HEK293 (cell line): ENCODE measurements at regions not wholly inside any gene's neighbourhood (a gene's known extent, or its start where the extent isn't known, plus 50 kb on each side); places are given as distances from the start of the nearest gene placed in this dataset.

Experiments used
- KLF16 ChIP-seq: fragments of 450-650 bp; formaldehyde crosslinking; IDR thresholded peaks from 2 replicates; pipeline ENCODE4 v1.5.1; 2017; ENCODE audit warnings: missing biosample characterization, missing genetic modification characterization
- KLF8 ChIP-seq: fragments of 450-650 bp; formaldehyde crosslinking; IDR thresholded peaks from 2 replicates; pipeline ENCODE4 v1.5.1; 2016; ENCODE audit warnings: missing biosample characterization, missing genetic modification characterization
- SCRT2 ChIP-seq: fragments of 450-650 bp; formaldehyde crosslinking; IDR thresholded peaks from 2 replicates; pipeline ENCODE4 v1.5.1; 2016; ENCODE audit warnings: missing biosample characterization, missing genetic modification characterization
- TRIM28 ChIP-seq: IDR thresholded peaks from 2 replicates; pipeline ENCODE4 v1.6.1; 2011; ENCODE audit warnings: low read length, control low read depth, borderline replicate concordance
- ZBTB7A ChIP-seq: fragments of 450-650 bp; formaldehyde crosslinking; IDR thresholded peaks from 2 replicates; pipeline ENCODE4 v1.5.1; 2016; ENCODE audit warnings: low read depth, missing biosample characterization, missing genetic modification characterization
- ZBTB8A ChIP-seq: fragments of 450-650 bp; formaldehyde crosslinking; IDR thresholded peaks from 2 replicates; pipeline ENCODE4 v1.5.1; 2016; ENCODE audit warnings: missing biosample characterization, missing genetic modification characterization
- ZFP69B ChIP-seq: fragments of 450-650 bp; formaldehyde crosslinking; IDR thresholded peaks from 2 replicates; pipeline ENCODE4 v1.5.1; 2016; ENCODE audit warnings: missing biosample characterization, missing genetic modification characterization
- ZNF132 ChIP-seq: fragments of 450-650 bp; formaldehyde crosslinking; IDR thresholded peaks from 2 replicates; pipeline ENCODE4 v1.5.1; 2017; ENCODE audit warnings: missing biosample characterization, missing genetic modification characterization, borderline replicate concordance
- ZNF239 ChIP-seq: fragments of 450-650 bp; formaldehyde crosslinking; IDR thresholded peaks from 2 replicates; pipeline ENCODE4 v1.5.1; 2016; ENCODE audit warnings: missing biosample characterization, missing genetic modification characterization
- ZNF24 ChIP-seq: fragments of 450-650 bp; formaldehyde crosslinking; IDR thresholded peaks from 2 replicates; pipeline ENCODE4 v1.5.1; 2016; ENCODE audit warnings: missing biosample characterization, missing genetic modification characterization
- ZNF596 ChIP-seq: fragments of 450-650 bp; IDR thresholded peaks from 2 replicates; pipeline ENCODE4 v1.5.0; 2018; ENCODE audit warnings: missing biosample characterization, mild to moderate bottlenecking, missing genetic modification characterization, moderate library complexity
- ZNF623 ChIP-seq: fragments of 450-650 bp; formaldehyde crosslinking; IDR thresholded peaks from 2 replicates; pipeline ENCODE4 v1.5.1; 2016; ENCODE audit warnings: missing biosample characterization, missing genetic modification characterization
- ZNF658 ChIP-seq: fragments of 450-650 bp; formaldehyde crosslinking; IDR thresholded peaks from 2 replicates; pipeline ENCODE4; 2016; ENCODE audit warnings: missing biosample characterization, missing genetic modification characterization
- ZNF660 ChIP-seq: fragments of 450-650 bp; IDR thresholded peaks from 2 replicates; pipeline ENCODE4 v1.5.1; 2018; ENCODE audit warnings: missing biosample characterization, mild to moderate bottlenecking, missing genetic modification characterization
- ZNF670 ChIP-seq: fragments of 450-650 bp; formaldehyde crosslinking; IDR thresholded peaks from 2 replicates; pipeline ENCODE4 v1.5.1; 2016; ENCODE audit warnings: missing biosample characterization, missing genetic modification characterization, low read depth
- ZNF701 ChIP-seq: fragments of 450-650 bp; formaldehyde crosslinking; IDR thresholded peaks from 2 replicates; pipeline ENCODE4 v1.5.1; 2016; ENCODE audit warnings: missing biosample characterization, missing genetic modification characterization
- ZNF707 ChIP-seq: fragments of 450-650 bp; formaldehyde crosslinking; IDR thresholded peaks from 2 replicates; pipeline ENCODE4 v1.5.1; 2016; ENCODE audit warnings: missing biosample characterization, missing genetic modification characterization
- TF ChIP-seq, protein P1 (sequence below): fragments of 450-650 bp; formaldehyde crosslinking; IDR thresholded peaks from 2 replicates; pipeline ENCODE4 v1.5.1; 2017; ENCODE audit warnings: missing biosample characterization, missing genetic modification characterization
- TF ChIP-seq, protein P2 (sequence below): fragments of 450-650 bp; formaldehyde crosslinking; IDR thresholded peaks from 2 replicates; pipeline ENCODE4 v1.5.1; 2016; ENCODE audit warnings: missing biosample characterization, missing genetic modification characterization
- TF ChIP-seq, protein P3 (sequence below): fragments of 450-650 bp; formaldehyde crosslinking; IDR thresholded peaks from 2 replicates; pipeline ENCODE4 v1.5.1; 2016; ENCODE audit warnings: missing biosample characterization, missing genetic modification characterization, low read depth
- TF ChIP-seq, protein P4 (sequence below): fragments of 450-650 bp; formaldehyde crosslinking; IDR thresholded peaks from 2 replicates; pipeline ENCODE4 v1.5.1; 2017; ENCODE audit warnings: missing biosample characterization, missing genetic modification characterization
- TF ChIP-seq, protein P5 (sequence below): fragments of 450-650 bp; formaldehyde crosslinking; IDR thresholded peaks from 2 replicates; pipeline ENCODE4 v1.5.1; 2016; ENCODE audit warnings: missing biosample characterization, missing genetic modification characterization
- TF ChIP-seq, protein P6 (sequence below): fragments of 450-650 bp; formaldehyde crosslinking; IDR thresholded peaks from 2 replicates; pipeline ENCODE4 v1.5.1; 2016; ENCODE audit warnings: missing biosample characterization, missing genetic modification characterization

DNA sequence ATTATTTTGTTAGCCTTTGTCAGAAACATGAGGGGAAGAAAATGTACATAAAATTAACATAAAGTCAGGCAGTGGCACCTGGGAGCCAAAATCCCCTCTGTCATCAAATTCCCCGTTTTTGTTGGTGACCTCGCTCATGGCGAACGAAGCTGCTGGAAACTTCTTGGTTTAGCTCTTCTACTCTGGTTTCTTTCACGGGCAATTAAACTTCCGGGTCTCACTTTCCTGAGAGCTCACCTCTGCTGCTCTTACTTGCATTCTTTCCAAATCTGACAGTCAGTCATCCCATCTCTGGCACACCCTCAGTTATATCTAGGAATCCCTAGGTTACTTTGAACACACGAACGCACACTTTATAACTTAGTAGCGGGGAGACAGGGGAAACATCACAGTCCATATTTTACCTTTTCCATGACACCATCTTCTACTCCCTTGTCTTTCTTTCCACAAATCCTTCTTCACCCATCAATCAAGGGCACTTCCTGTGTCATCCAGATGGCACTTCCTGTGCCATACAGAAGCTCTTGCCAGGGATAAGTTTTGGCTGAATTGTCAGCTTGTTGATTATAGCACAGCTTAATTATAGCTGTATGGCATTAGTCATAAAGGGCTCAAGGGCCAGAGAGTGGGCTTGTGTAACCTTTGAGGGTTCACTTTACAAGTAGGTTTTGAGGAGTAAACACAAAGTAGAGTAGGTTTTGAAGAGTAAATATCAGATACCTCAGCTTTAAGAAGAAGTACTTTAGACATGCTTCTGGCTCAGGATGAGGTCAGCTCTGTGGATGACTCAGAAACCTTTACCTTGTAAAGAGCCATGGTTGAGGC is 105.1 kb downstream of the GATA3 start (continued):
- 0 out of 2 replicates have a peak, but pooled peaks have one; percentile 21 for TF ChIP-seq TRIM28
- TF ChIP-seq ZNF707 (tag by site-specific recombination) = no peak
- no peak for TF ChIP-seq KLF8 (tag by site-specific recombination)
- TF ChIP-seq, protein P1, sequence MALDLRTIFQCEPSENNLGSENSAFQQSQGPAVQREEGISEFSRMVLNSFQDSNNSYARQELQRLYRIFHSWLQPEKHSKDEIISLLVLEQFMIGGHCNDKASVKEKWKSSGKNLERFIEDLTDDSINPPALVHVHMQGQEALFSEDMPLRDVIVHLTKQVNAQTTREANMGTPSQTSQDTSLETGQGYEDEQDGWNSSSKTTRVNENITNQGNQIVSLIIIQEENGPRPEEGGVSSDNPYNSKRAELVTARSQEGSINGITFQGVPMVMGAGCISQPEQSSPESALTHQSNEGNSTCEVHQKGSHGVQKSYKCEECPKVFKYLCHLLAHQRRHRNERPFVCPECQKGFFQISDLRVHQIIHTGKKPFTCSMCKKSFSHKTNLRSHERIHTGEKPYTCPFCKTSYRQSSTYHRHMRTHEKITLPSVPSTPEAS = no peak
- TF ChIP-seq ZBTB8A = no peak
- TF ChIP-seq, protein P2, sequence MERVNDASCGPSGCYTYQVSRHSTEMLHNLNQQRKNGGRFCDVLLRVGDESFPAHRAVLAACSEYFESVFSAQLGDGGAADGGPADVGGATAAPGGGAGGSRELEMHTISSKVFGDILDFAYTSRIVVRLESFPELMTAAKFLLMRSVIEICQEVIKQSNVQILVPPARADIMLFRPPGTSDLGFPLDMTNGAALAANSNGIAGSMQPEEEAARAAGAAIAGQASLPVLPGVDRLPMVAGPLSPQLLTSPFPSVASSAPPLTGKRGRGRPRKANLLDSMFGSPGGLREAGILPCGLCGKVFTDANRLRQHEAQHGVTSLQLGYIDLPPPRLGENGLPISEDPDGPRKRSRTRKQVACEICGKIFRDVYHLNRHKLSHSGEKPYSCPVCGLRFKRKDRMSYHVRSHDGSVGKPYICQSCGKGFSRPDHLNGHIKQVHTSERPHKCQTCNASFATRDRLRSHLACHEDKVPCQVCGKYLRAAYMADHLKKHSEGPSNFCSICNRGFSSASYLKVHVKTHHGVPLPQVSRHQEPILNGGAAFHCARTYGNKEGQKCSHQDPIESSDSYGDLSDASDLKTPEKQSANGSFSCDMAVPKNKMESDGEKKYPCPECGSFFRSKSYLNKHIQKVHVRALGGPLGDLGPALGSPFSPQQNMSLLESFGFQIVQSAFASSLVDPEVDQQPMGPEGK = no peak
- TF ChIP-seq KLF16 (tag by site-specific recombination) = no peak
- TF ChIP-seq ZFP69B (tag by site-specific recombination) = no peak
- TF ChIP-seq ZNF596 = no peak
- TF ChIP-seq ZNF239 (tag by site-specific recombination) = no peak
- TF ChIP-seq ZNF658 = no peak
- TF ChIP-seq ZNF660 (tag by site-specific recombination) = peak; percentile 46; the same call in 1 of the 2 replicates
- TF ChIP-seq ZNF623 (tag by site-specific recombination) = no peak
- peak; percentile 66 for TF ChIP-seq SCRT2 (tag by site-specific recombination)
- TF ChIP-seq, protein P3, sequence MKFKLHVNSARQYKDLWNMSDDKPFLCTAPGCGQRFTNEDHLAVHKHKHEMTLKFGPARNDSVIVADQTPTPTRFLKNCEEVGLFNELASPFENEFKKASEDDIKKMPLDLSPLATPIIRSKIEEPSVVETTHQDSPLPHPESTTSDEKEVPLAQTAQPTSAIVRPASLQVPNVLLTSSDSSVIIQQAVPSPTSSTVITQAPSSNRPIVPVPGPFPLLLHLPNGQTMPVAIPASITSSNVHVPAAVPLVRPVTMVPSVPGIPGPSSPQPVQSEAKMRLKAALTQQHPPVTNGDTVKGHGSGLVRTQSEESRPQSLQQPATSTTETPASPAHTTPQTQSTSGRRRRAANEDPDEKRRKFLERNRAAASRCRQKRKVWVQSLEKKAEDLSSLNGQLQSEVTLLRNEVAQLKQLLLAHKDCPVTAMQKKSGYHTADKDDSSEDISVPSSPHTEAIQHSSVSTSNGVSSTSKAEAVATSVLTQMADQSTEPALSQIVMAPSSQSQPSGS (tag by site-specific recombination) = no peak; the same call in 1 of the 2 replicates
- TF ChIP-seq ZNF24 = no peak
- TF ChIP-seq ZBTB7A (tag by site-specific recombination) = no peak
- TF ChIP-seq, protein P4, sequence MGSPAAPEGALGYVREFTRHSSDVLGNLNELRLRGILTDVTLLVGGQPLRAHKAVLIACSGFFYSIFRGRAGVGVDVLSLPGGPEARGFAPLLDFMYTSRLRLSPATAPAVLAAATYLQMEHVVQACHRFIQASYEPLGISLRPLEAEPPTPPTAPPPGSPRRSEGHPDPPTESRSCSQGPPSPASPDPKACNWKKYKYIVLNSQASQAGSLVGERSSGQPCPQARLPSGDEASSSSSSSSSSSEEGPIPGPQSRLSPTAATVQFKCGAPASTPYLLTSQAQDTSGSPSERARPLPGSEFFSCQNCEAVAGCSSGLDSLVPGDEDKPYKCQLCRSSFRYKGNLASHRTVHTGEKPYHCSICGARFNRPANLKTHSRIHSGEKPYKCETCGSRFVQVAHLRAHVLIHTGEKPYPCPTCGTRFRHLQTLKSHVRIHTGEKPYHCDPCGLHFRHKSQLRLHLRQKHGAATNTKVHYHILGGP (tag by site-specific recombination) = peak; percentile 95
- no peak for TF ChIP-seq ZNF132 (tag by site-specific recombination)
- TF ChIP-seq ZNF670 (tag by site-specific recombination) = no peak
- TF ChIP-seq, protein P5, sequence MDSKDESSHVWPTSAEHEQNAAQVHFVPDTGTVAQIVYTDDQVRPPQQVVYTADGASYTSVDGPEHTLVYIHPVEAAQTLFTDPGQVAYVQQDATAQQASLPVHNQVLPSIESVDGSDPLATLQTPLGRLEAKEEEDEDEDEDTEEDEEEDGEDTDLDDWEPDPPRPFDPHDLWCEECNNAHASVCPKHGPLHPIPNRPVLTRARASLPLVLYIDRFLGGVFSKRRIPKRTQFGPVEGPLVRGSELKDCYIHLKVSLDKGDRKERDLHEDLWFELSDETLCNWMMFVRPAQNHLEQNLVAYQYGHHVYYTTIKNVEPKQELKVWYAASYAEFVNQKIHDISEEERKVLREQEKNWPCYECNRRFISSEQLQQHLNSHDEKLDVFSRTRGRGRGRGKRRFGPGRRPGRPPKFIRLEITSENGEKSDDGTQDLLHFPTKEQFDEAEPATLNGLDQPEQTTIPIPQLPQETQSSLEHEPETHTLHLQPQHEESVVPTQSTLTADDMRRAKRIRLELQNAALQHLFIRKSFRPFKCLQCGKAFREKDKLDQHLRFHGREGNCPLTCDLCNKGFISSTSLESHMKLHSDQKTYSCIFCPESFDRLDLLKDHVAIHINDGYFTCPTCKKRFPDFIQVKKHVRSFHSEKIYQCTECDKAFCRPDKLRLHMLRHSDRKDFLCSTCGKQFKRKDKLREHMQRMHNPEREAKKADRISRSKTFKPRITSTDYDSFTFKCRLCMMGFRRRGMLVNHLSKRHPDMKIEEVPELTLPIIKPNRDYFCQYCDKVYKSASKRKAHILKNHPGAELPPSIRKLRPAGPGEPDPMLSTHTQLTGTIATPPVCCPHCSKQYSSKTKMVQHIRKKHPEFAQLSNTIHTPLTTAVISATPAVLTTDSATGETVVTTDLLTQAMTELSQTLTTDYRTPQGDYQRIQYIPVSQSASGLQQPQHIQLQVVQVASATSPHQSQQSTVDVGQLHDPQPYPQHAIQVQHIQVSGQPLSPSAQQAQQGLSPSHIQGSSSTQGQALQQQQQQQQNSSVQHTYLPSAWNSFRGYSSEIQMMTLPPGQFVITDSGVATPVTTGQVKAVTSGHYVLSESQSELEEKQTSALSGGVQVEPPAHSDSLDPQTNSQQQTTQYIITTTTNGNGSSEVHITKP (tag by site-specific recombination) = no peak
- TF ChIP-seq, protein P6, sequence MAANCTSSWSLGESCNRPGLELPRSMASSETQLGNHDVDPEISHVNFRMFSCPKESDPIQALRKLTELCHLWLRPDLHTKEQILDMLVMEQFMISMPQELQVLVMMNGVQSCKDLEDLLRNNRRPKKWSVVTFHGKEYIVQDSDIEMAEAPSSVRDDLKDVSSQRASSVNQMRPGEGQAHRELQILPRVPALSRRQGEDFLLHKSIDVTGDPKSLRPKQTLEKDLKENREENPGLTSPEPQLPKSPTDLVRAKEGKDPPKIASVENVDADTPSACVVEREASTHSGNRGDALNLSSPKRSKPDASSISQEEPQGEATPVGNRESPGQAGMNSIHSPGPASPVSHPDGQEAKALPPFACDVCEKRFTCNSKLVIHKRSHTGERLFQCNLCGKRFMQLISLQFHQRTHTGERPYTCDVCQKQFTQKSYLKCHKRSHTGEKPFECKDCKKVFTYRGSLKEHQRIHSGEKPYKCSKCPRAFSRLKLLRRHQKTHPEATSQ (tag by site-specific recombination) = no peak
- no peak for TF ChIP-seq ZNF701 (tag by site-specific recombination)
- TF ChIP-seq, all 188 proteins: peak for 21
